ENCODE measurements at regions not wholly inside any gene's neighbourhood (a gene's known extent, or its start where the extent isn't known, plus 50 kb on each side); places are given as distances from the start of the nearest gene placed in this dataset.

- TF ChIP-seq CTCF (conservative IDR thresholded peaks at IDR 0.05 in 1 of 2, IDR thresholded peaks at IDR 0.05 in 1 of 2; ENCODE audit: low read depth in 1 of 2, low read length in 2 of 2) (no peak), EZH2 (IDR thresholded peaks at IDR 0.05; ENCODE audit: low read length, missing control alignments) (no peak)
These were observed 472.4 kb upstream of the SPHKAP start for GRCh38 chr2:228653884-228654283.
